HG02623 (cell line): ENCODE measurements at regions not wholly inside any gene's neighbourhood (a gene's known extent, or its start where the extent isn't known, plus 50 kb on each side); places are given as distances from the start of the nearest gene placed in this dataset.

ENCODE experiments used
- ATAC-seq: cut with Tn5 transposase; IDR thresholded peaks from one replicate; pipeline ENCODE4 v1.9.1; 2021; ENCODE audit warnings: moderate library complexity; ENCODE audit not compliant: unreplicated experiment

DNA sequence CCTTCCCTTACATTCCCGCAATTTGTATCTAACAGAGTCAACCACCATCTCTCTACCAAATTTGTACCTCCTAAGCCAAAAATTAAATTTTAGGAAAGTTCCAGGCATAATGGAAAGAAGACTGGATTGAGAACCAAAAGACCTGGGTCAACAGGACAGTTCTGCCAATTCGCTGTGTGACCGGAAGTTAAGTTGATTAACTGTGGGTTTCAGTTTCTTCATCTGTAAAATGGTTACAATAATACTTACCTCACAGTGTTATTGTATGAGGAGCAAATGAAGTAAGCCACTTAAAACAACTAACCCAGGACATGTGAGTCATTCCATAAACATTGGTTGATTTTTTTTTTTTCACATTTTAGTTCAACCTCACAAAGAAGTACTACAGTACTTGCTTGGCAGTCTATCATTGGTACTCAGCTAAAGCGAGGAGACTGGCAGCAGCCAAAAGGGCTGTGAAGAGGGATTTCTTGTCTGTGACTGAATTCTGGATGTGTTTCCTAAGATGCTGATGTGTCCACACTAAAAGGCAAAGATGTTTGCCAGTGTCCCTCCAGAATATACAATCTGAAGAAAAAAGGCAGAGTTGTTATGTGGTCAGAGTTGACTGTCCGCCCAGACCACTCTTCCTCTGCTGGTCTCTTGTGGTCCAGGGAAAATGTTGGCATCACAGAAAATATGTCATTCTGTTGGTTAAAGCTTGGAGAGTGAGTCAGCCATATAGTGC is 198.6 kb downstream of the TLE1 start:
- no peak for ATAC-seq

DNA sequence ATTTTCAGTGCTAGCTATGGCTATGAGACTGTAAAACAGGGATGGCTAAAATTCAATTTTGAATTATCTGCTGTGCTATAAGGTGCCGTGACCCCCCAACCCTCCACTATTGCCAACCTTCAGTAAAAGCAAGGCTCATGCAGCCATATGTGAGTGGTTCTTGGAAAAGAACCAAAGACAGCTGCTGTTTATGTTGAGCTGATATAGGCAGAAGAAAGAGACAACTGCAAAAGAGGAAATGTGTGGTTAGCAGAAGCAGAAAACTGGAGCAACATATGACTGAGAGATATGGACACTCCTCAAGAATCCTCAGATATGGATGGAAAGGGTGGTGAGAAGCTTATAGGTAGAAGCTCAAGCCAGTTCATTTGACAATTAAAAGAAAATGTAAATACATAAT is 200.3 kb downstream of the TLE1 start:
- no peak for ATAC-seq

DNA sequence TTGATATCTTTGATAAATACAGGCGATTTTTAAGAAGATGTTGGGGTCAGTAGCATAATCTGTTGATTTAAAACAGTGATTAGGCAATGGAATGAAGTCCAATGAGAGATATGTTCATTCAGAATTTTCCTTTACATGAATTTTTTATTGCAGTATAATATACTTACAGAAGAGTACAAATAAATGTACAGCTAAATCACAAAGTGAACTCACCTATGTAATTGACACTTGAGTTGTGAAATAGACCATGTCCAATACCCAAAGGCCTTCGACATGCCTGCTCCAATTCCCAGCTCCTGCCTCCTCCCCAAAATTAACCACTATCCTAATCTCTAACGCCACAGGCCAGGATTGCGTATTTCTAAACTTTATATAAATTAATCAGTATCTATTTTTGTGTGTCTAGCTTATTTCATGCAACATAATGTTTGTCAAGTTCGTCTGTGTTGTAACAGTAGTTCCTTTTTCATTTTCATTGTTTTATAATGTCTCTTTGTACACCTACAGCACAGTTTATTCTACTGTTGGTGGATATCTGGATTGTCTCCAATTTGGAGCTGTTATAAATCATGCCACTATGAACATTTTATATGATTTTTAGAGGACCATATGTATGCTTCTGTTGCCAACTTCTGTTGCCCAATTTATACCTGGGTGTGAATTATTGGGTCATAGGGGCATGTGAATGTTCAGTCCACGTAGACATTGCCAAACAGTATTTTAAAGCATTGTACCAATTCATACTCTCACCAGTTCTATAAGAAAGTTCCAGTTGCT is 208.3 kb downstream of the TLE1 start:
- ATAC-seq = no peak

DNA sequence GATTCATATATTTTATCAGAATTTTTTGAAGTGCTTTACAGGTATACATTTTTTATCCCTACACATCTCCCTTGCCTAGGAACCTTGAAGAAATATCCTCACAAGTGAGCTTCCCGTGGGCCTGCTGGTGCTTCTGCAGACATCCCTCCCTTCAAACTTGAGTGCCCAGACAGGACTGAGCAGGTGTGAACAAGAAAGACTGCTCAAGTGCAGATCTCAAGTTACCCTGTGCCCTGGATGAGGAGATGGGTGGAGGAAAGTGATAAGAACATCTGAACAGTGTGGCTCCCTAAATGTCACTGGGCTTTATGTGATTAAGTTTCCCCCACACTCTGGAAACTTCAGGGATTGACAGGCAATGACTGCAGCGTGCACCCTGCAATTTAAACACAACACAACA is 209.8 kb downstream of the TLE1 start:
- no peak for ATAC-seq

DNA sequence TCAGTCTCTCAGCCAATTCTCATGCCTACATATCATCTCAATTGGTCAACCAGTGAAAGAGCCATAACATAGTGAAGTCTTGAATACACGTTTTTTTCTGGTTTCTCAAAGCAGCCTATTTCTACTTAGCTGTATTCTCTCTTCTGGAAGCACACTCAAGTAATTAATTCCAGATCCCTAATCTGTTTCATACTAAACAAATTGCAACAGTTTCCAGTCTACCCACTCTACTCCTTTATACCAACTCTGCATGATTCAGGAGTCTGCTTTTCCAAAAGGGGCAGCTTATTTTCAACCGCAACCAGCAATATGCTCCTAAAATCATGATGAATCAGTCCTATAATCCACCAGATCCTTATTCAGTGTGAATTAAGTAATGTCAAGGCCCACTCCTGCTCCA is 211.7 kb downstream of the TLE1 start:
- no peak for ATAC-seq

DNA sequence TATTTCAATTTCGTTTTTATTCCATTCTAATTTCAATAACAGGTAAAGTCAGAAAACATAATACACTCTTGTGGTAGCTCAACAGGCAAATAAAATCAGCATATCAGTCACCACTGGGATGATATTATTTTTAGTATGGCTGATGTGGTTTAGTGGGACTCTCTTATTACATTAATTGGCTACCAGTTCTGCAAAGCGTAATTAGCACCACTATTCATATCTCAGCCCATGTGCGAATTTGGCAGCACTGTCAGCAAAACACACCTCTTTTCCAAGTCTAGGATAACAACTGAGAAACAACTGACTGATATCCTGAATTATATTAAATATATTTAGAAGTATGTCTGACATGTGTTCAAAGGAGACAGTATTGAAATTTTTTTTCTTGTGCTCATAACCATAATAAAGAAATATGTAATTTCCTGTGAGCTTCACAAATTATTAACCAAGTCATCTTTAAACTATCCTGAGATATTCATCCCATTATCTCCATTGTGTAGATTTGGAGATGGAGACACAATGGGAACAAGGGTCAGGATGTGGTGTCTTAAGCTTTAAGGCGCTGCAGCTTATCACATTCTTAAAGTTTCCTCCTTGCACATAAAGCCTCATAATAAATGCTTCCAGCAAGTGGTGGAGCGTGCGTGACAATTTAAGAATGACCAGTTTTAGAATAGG is 212.4 kb downstream of the TLE1 start:
- no peak for ATAC-seq

DNA sequence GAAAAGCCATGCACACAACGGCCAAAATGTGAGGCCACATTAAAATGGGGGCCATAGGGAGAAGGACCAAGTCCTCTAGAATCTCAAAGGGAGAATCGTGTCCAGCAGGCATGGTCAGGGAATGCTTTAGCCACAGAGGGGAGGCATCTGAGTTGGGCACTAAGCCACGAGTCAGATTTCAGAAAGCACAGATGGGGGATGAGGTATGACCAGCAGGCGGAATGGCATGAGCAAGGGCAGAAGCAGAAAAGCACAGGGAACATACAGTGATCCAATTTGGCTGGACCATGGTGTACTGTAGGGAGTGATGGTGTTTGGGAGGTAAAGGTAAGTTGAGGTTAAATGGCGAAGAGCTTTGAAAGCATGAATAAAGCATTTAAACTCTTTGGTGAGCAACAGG is 214.6 kb downstream of the TLE1 start:
- no peak for ATAC-seq

DNA sequence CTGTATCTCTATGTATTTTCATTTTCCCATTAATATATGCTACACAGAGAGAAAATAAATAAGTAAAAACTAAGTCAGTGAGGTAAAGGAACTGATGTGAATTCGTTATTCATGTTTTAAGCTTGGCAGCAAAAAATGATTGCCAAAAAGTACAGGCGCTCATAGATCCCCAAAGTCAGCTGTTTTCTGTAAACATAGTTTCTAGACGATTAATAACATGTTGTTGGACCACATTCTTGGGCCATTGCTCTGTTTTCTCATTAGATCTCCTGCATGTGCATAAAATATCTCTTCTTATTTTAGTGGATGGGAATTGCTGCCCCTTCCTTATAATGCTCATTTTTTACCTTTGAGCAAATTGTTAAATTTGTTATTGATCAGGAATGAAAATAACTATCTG is 215.2 kb downstream of the TLE1 start:
- no peak for ATAC-seq

DNA sequence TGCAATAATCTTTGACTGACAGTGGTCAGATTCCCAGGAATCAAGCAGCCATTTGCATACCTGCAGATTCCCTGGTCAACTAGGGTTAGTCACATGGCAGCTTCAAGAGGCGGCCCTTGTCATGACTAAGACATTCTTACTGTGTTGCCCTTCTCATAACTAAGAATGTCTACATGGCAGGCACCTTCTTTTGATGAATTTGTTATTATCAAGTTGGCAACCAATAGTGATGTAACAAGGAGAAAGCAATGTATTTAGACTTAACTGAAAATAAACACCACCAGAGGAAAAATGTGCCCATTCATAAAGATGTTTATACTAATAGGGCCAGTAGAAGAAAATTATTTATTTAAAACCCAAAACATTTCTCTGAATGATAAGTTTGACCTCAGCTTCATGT is 215.6 kb downstream of the TLE1 start:
- no peak for ATAC-seq

DNA sequence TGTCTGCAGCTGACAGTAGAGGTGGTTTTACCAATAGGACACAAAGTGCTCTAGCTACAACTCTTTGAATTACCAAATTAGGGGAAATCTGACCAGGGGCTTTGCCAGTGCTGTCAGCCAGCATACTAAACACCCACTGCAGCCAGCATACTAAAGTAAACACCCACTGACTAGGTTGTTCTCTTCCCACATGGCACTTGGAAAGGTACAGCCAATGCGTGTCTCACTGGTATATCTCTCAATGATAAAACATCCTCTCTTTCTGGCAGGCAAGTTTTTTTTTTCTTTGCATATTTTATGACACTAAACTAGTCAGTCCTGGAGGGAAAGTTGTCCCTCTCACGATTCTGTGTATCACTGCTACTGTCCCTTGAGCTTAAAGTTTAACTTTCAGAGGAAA is 216.1 kb downstream of the TLE1 start:
- no peak for ATAC-seq

DNA sequence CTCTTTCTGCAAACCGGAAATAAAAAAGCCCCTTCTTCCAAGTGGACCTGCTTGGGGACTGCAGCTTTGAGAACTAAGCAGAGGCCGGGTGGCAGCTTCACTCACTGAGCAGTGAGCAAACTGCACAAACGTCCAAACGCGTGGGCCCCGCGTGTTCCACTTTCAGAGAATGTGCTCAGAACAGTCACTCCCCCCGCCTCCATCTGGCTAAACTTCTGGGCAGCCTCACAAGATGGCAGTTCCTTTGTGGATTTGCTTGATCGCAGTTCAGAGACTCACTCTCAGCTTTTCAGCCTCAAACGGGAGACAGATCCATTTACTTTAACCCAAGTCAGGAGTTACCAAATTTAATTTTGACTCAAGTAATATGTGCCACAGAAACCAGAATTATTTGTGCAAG is 216.6 kb downstream of the TLE1 start:
- no peak for ATAC-seq

DNA sequence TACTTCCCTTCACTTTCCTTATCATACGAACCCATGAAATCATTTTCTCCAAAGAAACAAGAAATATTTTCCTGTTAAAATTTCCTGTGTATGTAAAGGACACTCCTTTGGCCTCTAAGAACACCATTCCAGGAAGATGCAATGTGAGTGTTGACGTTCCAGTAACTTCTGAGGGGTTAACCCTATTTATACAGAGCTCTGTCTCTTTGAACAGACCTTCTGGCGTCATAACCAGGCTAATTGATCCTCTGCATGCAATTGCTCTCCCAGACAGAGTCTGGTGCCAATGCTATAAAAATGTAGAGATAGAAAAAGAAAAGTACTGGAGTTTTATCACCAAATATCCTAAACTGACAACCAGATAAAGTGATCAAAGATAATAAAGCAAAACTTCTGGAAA is 218.5 kb downstream of the TLE1 start:
- ATAC-seq = no peak

DNA sequence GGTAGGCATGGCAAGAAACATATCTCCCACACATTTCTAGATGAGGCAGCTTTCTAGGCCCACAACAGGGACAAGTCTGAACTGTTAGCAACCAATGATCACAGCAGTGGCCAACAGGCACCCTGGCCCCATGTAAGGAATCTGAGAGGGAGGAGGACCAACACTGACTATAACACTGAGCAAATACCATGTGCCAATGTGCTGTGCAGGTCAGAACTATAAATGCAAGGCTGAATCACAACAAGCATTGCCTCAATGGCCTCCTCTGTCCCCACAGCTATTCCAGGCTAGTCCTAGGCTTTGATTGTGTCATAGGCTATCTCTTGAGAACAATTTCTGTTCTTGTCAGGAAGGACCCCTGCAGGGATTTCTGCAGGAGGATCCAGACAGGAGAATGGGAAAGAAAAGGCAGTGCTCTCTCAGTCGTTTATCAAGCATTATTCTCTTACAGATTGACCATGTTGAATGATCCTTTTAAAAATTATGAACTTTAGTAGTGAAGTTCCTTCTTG is 221.2 kb downstream of the TLE1 start:
- ATAC-seq = no peak

DNA sequence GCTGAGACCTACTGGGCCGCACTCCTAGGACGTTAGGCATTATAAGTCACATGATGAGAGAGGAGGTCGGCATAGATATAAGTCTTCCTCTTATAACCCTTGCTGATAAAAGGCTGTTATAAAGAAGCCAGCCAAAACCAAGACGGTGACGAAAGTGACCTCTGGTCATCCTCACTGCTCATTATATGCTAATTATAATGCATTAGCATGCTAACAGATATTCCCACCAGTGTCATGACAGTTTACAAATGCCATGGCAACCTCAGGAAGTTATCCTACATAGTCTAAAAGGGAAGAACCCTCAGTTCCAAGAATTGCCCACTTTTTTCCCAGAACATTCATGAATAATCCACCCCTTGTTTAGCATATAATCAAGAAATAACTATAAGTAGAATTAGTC is 222.4 kb downstream of the TLE1 start:
- no peak for ATAC-seq

DNA sequence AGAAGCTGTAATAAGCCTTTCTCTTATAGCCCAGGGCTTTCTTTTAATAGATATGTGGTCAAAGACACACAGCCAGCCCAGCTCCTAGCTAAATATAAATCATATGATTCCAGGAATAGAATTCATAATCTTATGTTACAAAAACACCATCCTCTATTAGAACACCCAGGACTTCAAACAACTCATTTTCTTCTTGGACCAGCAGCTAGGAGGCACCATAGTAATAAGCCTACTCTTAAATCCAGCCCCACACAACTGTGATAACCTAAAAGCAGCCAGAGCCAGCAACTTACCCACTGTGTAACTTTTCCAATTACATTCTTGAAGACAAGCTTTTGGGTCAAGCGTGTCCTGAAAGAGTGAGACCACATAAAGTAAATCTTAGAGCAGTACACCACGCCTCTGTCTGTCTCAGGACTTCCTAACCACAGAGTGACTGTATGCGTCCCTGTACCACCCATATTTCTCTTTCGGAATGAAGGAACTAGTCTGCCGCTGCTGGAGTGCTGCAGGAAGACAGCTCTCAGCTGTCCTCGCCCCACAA is 223.8 kb downstream of the TLE1 start:
- ATAC-seq = no peak

DNA sequence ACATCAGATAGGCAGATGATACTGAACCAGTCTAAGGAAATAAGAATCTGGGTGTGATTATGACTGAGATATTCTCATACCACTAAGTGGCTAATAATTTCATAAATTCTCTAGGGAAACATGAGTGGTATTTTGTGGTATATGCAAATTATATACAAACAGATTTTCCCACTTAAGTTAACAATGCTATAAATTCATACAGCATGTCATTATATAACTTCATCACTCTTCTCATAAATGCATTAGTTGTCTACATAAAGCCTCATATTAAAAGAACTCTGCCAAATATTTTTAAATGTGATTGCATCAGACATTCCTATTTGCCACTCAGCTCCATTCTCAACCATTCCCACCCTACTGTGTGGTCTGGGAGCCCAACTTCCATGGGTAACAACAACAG is 226.5 kb downstream of the TLE1 start:
- ATAC-seq = no peak

DNA sequence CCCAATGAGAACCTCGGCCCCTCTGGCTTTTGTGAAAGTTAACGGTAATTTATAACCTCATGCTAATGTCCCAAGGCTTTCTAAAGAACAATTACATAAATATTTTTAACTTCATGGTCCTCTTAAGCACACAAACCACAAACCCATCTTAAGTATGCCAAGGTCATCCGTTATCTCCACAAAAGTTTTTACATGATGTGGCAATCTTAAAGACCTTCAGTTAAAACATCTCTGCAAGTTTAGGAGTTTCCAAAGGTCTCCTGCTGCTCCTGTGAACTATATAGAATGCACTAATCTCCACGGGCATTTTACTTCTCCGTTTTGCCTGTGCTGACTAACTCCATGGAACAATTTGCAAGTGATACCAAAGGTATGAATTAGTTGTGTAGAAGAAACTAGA is 228.2 kb downstream of the TLE1 start:
- no peak for ATAC-seq

DNA sequence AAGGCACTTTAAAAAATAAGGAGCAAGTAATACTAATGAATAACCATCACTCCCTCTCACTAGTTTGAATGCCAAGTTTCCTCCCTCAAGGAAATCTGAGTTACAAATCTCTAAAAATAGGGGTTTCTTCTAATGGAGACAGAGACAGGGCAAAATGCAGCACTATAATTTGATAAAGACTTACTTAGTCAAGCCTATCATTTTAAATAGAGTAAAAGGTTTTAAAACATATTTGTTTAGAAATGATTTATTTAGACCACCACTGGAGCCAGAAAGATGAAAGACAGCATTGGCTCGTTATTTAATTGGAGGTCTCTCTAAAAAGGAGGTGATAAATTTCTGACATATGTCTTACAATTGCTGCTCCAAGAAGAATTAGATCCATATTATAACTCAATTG is 228.7 kb downstream of the TLE1 start:
- no peak for ATAC-seq

DNA sequence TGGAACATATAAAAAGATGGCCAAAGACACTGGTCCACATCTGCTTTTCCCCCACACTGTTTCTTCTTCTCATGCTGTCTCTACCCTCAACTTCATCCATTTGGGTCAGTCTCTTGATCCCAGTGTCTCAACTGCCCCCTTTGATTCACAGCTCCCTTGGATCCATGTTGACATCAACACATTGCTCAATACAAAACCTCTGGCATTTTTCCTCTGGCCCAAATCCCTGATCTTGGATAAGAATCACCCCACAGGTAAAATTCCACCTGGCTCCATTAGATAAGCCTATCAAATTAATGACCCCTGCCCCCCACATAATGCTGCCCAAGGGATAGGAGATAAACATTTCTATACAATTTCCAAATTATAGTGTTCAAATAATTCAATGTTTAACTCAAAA is 229.8 kb downstream of the TLE1 start:
- no peak for ATAC-seq

DNA sequence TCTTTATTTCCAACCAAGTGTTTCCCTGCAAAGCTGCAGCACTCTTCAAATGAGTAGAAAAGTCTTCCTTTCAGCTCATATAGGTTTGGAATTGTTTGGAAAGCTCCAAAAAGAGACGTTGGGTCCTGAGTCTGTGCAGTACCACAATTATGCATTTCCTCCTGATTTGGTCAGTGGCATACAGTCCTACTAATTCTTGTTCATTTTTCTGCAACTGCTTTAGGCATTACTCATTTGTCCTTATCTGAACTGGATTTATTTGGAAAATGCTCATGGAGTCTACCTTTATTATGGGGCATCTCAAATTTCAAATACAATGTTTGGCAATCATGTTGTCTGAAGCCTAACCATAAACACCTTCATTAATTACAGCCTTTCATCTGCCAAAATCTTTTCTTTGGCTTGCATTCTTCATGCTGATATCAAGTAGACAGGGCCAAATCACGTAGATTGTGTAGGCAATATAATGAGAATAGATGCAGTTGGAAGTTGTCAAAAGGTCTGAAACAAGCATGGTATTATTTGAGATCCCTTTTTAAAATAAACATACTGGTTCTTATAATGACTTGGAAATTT is 232.8 kb downstream of the TLE1 start:
- ATAC-seq = no peak

DNA sequence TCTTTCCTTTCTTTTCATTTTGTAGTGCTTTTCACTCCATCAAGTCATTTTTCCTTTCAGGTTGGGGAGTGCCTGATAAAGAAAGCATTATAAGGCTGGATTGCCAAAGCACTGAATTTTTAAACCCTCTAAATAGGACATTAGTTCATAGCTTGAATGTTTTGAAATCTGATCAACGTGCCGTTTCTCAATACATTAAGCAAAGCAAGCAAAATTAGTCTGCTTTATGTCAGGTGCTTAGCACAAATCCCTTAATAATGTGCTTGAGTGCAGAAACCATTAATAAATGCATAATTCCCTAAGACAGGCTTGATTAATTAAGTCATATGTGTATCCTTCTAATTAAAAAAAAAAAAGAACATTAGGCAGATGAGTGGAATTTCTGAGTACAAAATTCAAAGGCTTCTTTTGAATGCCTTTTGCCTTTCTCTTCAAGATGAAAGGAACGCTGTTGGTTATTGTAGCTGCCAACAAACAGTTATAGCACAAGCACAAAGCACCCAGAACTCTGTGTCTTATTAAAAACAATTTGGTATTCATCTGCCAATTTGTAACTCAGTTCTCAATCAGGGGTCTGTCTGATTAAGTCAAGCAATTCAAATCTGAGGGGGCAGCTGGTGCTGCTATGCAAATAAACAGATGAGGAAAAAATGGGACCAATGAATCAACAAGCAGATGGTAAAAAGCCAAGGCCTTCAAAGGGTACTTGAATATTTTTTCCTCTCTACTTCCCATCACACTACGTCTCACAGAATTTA is 233.7 kb downstream of the TLE1 start:
- ATAC-seq = no peak
